Left ventricle myocardium inferior (tissue), 1 donor: ENCODE measurements at regions not wholly inside any gene's neighbourhood (a gene's known extent, or its start where the extent isn't known, plus 50 kb on each side); places are given as distances from the start of the nearest gene placed in this dataset.

Experiments used
- DNase-seq: peaks from one replicate; pipeline ENCODE4 v3.0.0-alpha.2; 2020
- H3K27ac ChIP-seq: fragments of 200-600 bp; replicated peaks from 2 replicates; pipeline ENCODE4 v1.8.0; 2021
- H3K27me3 ChIP-seq: fragments of 200-600 bp; 2 replicates; pipeline ENCODE4 v1.8.0; 2021; ENCODE audit warnings: low read depth
- H3K36me3 ChIP-seq: fragments of 200-600 bp; 2 replicates; pipeline ENCODE4 v1.8.0; 2021
- H3K4me1 ChIP-seq: fragments of 200-600 bp; 2 replicates; pipeline ENCODE4 v1.8.0; 2021
- H3K4me3 ChIP-seq: fragments of 200-600 bp; 2 replicates; pipeline ENCODE4 v1.8.0; 2021; ENCODE audit warnings: mild to moderate bottlenecking, moderate library complexity
- H3K9me3 ChIP-seq: fragments of 200-600 bp; replicated peaks from 2 replicates; pipeline ENCODE4 v1.8.0; 2021
- CTCF ChIP-seq: fragments of 200-600 bp; IDR thresholded peaks from 2 replicates; pipeline ENCODE4 v1.8.0; 2021; ENCODE audit warnings: antibody characterized with exemption, mild to moderate bottlenecking, borderline replicate concordance
- intact Hi-C: fragments of 100-400 bp; cut with micrococcal nuclease; formaldehyde crosslinking; loops from one replicate; pipeline ENCODE4 v1.11.0; 2022
- donor health status: DM: no; HTN: yes; CAD: no; lungs with severe emphysema.

GRCh38 chr3:8399686-8400085 is 101.9 kb upstream of the LMCD1 start:
- no peak for DNase-seq
- Histone ChIP-seq H3K27ac (no peak overlapping the region), H3K4me1 (no peaks in the 10 kb centered on the region), H3K4me3 (no peak overlapping the region), H3K36me3 (no peaks in the 10 kb centered on the region), H3K27me3 (no peaks in the 10 kb centered on the region), H3K9me3 (no peaks in the 10 kb centered on the region)
- intact Hi-C loops: no loop called here
- TF ChIP-seq CTCF: no peak

- Histone ChIP-seq H3K9me3 (peaks cover 2% of the 10 kb centered on the region), H3K27ac (no peak overlapping the region), H3K4me1 (no peaks in the 10 kb centered on the region), H3K36me3 (no peaks in the 10 kb centered on the region), H3K27me3 (no peaks in the 10 kb centered on the region), H3K4me3 (no peak overlapping the region)
- DNase-seq: no peak
- no peak for TF ChIP-seq CTCF
- intact Hi-C loops: no loop called here
Measured at GRCh38 chr3:8400911-8401310, 100.7 kb upstream of the LMCD1 start.

- H3K36me3 ChIP-seq: no peaks in the 10 kb centered on the region
- H3K27ac ChIP-seq: no peak overlapping the region
- H3K9me3 ChIP-seq: peaks cover 18% of the 10 kb centered on the region
- H3K4me1 ChIP-seq: no peaks in the 10 kb centered on the region
- DNase-seq: no peak
- H3K4me3 ChIP-seq: no peak overlapping the region
- TF ChIP-seq CTCF: no peak
- no peaks in the 10 kb centered on the region for H3K27me3 ChIP-seq
- intact Hi-C loops: no loop called here
Measured at GRCh38 chr3:8403996-8404395, 97.6 kb upstream of the LMCD1 start.

GRCh38 chr3:8405144-8405543 is 96.5 kb upstream of the LMCD1 start:
- peaks cover 18% of the 10 kb centered on the region for H3K9me3 ChIP-seq
- H3K4me1 ChIP-seq: no peaks in the 10 kb centered on the region
- H3K4me3 ChIP-seq: no peak overlapping the region
- DNase-seq: no peak
- intact Hi-C loops: no loop called here
- H3K27me3 ChIP-seq: no peaks in the 10 kb centered on the region
- no peak overlapping the region for H3K27ac ChIP-seq
- TF ChIP-seq CTCF: no peak
- H3K36me3 ChIP-seq: no peaks in the 10 kb centered on the region

- Histone ChIP-seq H3K27me3 (no peaks in the 10 kb centered on the region), H3K4me3 (no peak overlapping the region), H3K4me1 (no peaks in the 10 kb centered on the region), H3K36me3 (no peaks in the 10 kb centered on the region), H3K27ac (no peak overlapping the region), H3K9me3 (peaks cover 18% of the 10 kb centered on the region)
- no peak for DNase-seq
- intact Hi-C loops: no loop called here
- TF ChIP-seq CTCF: no peak
Measured at GRCh38 chr3:8406479-8406878, 95.1 kb upstream of the LMCD1 start.
